ENCODE measurements at regions not wholly inside any gene's neighbourhood (a gene's known extent, or its start where the extent isn't known, plus 50 kb on each side); places are given as distances from the start of the nearest gene placed in this dataset.

DNA sequence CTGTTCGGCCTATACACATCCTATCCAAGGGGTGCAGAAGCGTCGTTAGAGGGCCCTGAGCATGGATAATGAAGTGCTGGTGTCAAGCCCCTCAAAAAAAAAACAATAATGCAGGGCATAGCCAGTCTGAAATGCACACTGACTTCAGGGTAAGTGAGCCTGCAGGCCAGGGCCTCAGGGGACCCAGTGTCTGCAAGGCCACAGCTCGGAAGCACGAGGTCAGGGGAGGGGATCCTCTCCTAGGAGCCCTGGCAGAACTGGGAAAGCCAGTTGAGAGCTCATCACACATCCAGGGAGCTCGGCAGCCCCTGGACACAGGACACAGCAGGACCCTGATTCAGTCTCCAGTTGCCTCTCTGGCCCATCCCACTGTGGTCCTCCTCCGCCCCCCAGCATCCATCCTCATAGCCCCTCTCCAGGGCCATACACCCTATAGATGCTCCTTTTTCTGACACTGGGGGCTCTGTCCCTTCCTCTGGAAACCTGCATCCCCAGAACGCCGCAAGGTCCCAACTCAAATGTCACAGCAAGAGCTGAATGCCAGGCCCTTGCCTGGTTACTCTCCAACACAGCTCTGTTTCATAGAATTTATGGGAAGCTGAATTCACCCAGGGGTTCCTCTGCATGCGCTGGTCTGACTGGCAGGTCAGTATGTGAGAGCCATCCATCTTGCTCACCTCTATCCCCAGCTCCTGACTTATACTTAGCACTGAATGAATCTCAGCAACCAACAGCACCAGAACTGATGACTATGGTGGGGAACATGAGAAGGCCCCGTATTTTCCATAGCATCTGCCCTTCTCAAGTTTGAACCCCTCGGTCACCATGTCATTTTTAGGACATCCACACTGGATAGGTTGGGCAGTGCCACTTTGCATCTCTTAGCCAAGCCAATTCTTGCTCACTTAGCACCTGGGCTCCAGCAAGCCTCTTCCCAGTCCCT, 717.0 kb upstream of the IGFBP3 start:
- Mint-ChIP-seq H3K27me3 (no peaks in the 10 kb centered on the region), H3K36me3 (ENCODE audit: low read depth) (no peaks in the 10 kb centered on the region), H3K9me3 (no peaks in the 10 kb centered on the region), H3K4me1 (no peaks in the 10 kb centered on the region), H3K27ac (no peak overlapping the region), H3K4me3 (no peak overlapping the region)
- POLR2A ChIA-PET = no interaction called here
- CTCF ChIA-PET = no interaction called here
- no peak for DNase-seq

DNA sequence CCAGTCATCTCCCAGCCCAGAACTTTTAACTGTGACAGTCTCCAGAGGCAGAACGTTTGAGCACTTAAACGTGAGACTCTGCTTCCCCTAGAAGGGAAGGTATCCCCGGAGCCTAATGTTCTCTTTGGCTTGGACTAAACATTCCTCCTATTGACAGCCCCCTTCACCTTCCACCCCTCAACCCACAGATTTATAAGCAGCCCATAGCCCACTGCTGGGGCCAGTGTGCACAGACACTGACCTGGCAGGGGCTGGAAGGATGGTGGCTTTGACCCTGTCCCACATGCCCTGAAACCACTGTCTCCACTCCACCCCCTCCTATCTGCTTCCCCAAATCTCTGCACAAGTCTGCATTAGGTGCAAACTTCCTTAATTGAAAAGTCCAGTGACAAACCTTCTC, 715.0 kb upstream of the IGFBP3 start:
- POLR2A ChIA-PET = no interaction called here
- Mint-ChIP-seq H3K27me3 (no peaks in the 10 kb centered on the region), H3K36me3 (ENCODE audit: low read depth) (no peaks in the 10 kb centered on the region), H3K4me3 (no peak overlapping the region), H3K4me1 (no peaks in the 10 kb centered on the region), H3K9me3 (no peaks in the 10 kb centered on the region), H3K27ac (no peak overlapping the region)
- DNase-seq = no peak
- CTCF ChIA-PET = no interaction called here

DNA sequence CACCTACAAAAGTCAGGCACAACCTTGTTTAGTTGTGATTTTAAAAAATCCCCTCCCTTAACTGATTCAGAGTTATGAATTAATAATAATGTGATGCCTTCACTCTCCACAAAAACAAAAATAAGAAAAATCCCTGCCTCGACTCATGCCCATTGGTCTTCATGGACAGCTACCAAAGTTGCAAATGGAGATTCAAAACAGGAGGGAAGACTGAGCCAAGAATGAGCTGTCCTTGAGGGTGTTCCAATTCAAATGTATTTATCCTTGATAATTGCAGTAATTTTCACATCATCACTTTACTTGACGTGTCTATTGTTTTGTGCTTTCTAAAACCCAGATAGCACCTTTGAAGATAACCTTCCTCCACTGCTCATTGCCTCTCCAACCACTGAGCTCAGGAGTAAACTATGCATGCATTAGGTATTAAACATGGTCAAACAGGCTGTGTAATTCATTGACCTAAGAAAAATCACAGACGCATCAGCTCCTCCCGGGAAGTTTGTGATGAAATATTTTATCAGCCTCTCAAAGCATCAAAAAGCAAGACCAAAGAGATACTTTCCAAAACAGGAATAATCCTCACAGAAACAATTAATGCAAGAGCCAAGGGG, 712.7 kb upstream of the IGFBP3 start:
- H3K4me3 Mint-ChIP-seq = no peak overlapping the region
- POLR2A ChIA-PET = no interaction called here
- no peaks in the 10 kb centered on the region for H3K4me1 Mint-ChIP-seq
- DNase-seq = no peak
- H3K27me3 Mint-ChIP-seq = no peaks in the 10 kb centered on the region
- H3K9me3 Mint-ChIP-seq = no peaks in the 10 kb centered on the region
- H3K27ac Mint-ChIP-seq = no peak overlapping the region
- CTCF ChIA-PET = no interaction called here
- H3K36me3 Mint-ChIP-seq (ENCODE audit: low read depth) = no peaks in the 10 kb centered on the region

DNA sequence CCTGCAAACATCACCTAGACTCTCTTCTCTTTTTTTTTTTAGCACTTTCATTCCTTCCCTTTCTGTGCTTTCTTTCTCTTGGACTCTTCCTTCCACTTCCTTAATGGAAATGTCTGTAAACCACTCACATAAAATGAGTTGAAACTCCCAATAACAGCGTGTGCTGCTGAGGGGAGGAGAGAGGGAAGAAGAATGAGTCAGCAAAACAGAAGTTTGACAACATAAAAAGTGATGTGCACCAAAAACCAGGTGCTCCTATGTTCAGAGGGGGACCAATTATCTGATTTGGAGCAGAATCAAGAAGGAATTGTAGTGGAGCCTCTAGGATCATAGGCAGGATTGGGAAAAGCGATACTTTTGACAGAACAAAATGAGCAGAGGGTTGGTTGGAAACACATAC, 712.1 kb upstream of the IGFBP3 start:
- Mint-ChIP-seq H3K4me3 (no peak overlapping the region), H3K9me3 (no peaks in the 10 kb centered on the region), H3K4me1 (no peaks in the 10 kb centered on the region), H3K36me3 (ENCODE audit: low read depth) (no peaks in the 10 kb centered on the region), H3K27ac (no peak overlapping the region), H3K27me3 (no peaks in the 10 kb centered on the region)
- DNase-seq = no peak
- POLR2A ChIA-PET = no interaction called here
- CTCF ChIA-PET = no interaction called here

DNA sequence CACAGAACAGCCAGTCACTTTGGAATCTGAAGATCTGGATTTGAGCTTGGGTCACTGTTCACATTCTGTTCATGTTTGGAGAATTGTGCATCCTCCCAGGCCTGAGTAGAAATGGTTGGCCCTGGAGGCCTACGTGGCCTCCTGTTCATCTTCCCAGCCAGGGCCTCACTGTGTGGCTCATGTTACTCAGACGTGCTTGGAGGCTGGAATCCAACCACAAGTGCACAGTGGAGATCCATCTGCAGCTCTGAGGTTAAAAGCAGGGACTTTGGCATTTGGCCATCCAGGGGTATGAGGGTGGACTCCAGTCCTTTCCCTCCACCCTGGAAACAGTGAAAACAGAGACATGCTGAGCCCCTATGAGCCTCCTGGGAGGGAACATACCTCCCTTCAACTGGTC, 709.0 kb upstream of the IGFBP3 start:
- DNase-seq = no peak
- Mint-ChIP-seq H3K4me1 (no peaks in the 10 kb centered on the region), H3K27ac (no peak overlapping the region), H3K27me3 (no peaks in the 10 kb centered on the region), H3K36me3 (ENCODE audit: low read depth) (no peaks in the 10 kb centered on the region), H3K9me3 (no peaks in the 10 kb centered on the region), H3K4me3 (no peak overlapping the region)
- ChIA-PET POLR2A (no interaction called here), CTCF (no interaction called here)

DNA sequence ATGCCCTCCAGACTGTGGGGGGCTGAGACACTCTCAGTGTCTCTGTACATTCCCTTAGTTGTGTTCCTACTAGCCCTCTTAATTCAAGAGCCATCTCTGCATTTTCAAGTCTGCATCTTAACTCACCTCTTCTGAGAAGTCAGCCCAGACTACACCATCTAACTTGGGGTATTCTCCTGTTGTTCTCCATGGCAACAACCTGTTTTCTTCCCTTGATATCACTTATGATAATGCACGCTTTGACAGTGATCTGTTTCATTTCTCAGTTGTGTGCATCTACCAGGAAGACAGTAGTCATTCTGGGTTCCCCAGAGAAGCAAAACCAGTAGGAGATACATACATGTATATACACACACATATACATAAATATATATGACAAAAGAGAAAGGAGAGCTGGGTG, 707.3 kb upstream of the IGFBP3 start:
- no peaks in the 10 kb centered on the region for H3K36me3 Mint-ChIP-seq (ENCODE audit: low read depth)
- H3K4me3 Mint-ChIP-seq = no peak overlapping the region
- POLR2A ChIA-PET = no interaction called here
- CTCF ChIA-PET = no interaction called here
- no peaks in the 10 kb centered on the region for H3K9me3 Mint-ChIP-seq
- no peak for DNase-seq
- H3K27me3 Mint-ChIP-seq = no peaks in the 10 kb centered on the region
- no peaks in the 10 kb centered on the region for H3K4me1 Mint-ChIP-seq
- H3K27ac Mint-ChIP-seq = no peak overlapping the region

DNA sequence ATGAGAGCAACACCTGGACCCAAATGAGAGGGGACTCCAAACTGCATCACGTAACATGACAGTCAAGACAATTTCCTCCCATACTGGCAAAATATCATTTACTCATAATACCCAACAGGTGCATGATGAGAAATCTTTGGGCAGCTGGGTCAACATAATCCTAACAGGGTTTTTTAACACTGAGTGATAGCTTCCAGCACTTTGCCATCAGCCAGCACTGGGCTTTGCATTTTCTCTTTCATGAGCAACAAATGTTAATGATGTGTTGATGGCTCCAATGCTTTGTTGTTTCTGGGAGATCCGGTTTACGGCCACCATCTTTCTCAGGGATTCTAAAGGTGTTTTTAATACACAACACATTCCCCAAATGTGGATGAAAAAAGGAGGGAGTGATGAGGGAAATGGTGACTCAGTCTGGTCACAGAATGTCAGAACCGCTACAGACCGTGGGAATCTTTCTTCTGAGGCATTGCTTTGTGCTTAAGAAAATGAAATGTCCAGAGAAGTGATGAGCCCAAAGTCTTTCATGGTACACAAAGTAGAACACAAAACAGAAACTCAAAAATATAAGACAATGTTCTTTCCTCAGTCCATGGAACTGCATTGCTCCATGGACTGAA, 705.7 kb upstream of the IGFBP3 start:
- DNase-seq = no peak
- ChIA-PET POLR2A (no interaction called here), CTCF (no interaction called here)
- Mint-ChIP-seq H3K27ac (no peak overlapping the region), H3K4me1 (no peaks in the 10 kb centered on the region), H3K27me3 (no peaks in the 10 kb centered on the region), H3K4me3 (no peak overlapping the region), H3K9me3 (no peaks in the 10 kb centered on the region), H3K36me3 (ENCODE audit: low read depth) (no peaks in the 10 kb centered on the region)

DNA sequence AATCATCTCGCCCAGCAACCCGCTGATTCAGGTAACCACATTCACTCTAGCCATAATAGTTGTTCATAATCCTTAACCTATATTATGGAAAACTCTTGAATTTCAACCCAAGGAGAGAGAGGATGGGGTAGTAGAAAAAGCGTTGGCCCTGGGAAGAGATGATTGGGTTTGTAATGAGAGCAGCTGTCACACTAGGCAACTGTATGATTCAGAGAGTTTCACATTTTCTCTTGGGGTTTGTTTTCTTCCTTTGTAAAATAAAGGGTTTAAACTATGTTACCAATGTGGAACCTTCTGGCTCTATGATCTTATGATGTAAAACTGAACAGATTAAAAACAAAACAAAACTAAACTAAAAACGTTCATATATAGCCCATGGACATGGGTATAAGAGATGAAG, 705.2 kb upstream of the IGFBP3 start:
- ChIA-PET CTCF (no interaction called here), POLR2A (no interaction called here)
- no peaks in the 10 kb centered on the region for H3K9me3 Mint-ChIP-seq

DNA sequence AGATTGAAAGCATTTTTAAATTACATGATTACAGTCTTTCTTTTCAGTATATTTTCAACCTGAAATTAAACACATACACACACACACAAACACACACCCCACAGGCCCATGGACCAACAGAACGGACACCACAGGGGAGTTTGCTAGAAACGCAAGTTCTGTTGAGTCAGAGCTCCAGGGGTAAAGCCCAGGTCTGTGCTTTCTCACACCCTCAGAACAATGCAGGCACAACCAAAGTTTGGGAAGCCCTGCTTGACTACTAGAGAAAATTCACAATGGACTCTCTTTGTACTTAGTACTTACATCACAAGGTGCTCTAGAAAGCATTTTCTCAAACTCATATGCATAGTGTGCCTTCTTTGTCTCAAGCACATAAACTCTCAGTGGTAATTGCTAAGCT, 704.0 kb upstream of the IGFBP3 start:
- no peaks in the 10 kb centered on the region for H3K9me3 Mint-ChIP-seq
- POLR2A ChIA-PET = no interaction called here

More for the DNA sequence above, 705.2 kb upstream of the IGFBP3 start:
- Mint-ChIP-seq H3K4me3 (no peak overlapping the region), H3K27ac (no peak overlapping the region), H3K27me3 (no peaks in the 10 kb centered on the region), H3K36me3 (ENCODE audit: low read depth) (no peaks in the 10 kb centered on the region), H3K4me1 (no peaks in the 10 kb centered on the region)
- no peak for DNase-seq

DNA sequence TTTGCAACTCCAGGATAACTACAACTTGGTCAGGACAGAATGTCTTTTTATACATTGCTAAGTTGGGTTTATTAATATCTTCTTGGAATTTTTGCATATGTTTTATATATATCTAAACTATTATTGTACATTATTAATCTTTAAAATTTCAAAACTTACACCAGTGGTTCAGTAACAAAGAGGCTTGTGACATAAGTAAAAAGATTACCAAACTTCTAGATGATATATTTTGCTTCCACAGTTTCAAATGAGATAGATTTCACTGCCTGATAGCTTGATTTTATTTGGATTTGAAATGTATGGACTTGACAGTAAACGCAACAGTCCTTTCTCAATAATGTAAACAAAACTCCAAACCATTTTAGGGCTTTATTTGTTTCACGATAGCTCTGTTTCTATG, 701.2 kb upstream of the IGFBP3 start:
- Mint-ChIP-seq H3K36me3 (ENCODE audit: low read depth) (no peaks in the 10 kb centered on the region), H3K9me3 (no peaks in the 10 kb centered on the region), H3K4me3 (no peak overlapping the region), H3K27me3 (no peaks in the 10 kb centered on the region), H3K27ac (no peak overlapping the region), H3K4me1 (no peaks in the 10 kb centered on the region)
- DNase-seq = no peak
- POLR2A ChIA-PET = no interaction called here
- CTCF ChIA-PET = no interaction called here

More for the DNA sequence above, 704.0 kb upstream of the IGFBP3 start:
- Mint-ChIP-seq H3K27ac (no peak overlapping the region), H3K36me3 (ENCODE audit: low read depth) (no peaks in the 10 kb centered on the region), H3K27me3 (no peaks in the 10 kb centered on the region), H3K4me3 (no peak overlapping the region), H3K4me1 (no peaks in the 10 kb centered on the region)
- no peak for DNase-seq
- CTCF ChIA-PET = interaction anchor here (0.7 kb wide), 1 partner anchor 714 kb away, joined by 3 read pairs; no protein-coding TSS in a partner anchor

DNA sequence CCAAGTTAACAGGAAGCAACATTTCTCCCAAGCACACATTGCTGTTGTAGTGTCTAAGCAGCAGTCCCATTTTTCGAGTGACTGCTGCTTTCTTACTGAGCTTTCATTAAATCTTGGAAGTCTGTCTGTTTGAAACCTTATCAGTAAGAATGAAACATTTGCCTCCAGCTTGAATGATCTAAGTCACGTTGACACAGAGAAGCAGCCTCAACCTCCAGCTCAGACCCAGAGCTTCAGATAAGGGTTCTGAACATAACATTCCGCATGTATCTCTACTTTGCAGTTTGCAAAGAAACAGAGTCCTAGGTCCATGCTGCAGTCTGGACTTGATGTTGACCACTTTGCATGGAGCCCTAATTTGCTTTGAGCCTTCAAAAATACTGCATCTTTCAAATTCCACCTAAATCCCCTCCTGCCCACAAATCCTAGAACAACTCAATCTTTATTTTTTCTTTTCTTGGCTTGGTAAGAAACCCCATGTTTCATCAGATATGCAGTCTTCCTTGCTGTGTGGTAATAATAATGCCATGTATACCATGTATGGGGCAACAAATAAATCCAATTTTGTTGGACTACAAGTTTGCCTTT, 698.7 kb upstream of the IGFBP3 start:
- Mint-ChIP-seq H3K4me3 (no peak overlapping the region), H3K36me3 (ENCODE audit: low read depth) (no peaks in the 10 kb centered on the region), H3K9me3 (no peaks in the 10 kb centered on the region), H3K4me1 (no peaks in the 10 kb centered on the region), H3K27ac (no peak overlapping the region), H3K27me3 (no peaks in the 10 kb centered on the region)
- POLR2A ChIA-PET = no interaction called here
- CTCF ChIA-PET = interaction anchor here (0.6 kb wide), 1 partner anchor 40 kb away, joined by 3 read pairs; no protein-coding TSS in a partner anchor
- no peak for DNase-seq

DNA sequence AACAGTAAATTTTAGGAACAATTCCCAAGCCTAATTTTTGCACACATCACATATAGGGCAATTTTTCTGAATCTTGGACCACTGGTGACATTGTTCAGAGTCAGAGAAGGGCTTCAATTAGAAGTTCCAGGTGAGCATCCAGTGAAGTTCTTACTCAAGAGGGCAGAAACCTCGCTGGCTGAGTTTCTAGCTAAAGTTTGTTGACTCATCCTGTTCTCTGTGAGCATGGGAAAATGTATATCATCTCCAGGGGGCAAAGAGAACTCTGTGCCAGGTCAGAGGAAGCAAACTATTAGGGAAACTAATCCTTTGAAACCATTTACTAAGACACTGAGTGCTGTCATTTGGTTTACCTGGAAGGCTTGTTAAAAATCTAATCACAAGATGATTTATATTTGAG, 695.6 kb upstream of the IGFBP3 start:
- H3K36me3 Mint-ChIP-seq (ENCODE audit: low read depth) = no peaks in the 10 kb centered on the region
- no peaks in the 10 kb centered on the region for H3K27me3 Mint-ChIP-seq
- no peak for DNase-seq
- H3K4me1 Mint-ChIP-seq = no peaks in the 10 kb centered on the region
- no peak overlapping the region for H3K4me3 Mint-ChIP-seq
- H3K9me3 Mint-ChIP-seq = no peaks in the 10 kb centered on the region
- POLR2A ChIA-PET = no interaction called here
- H3K27ac Mint-ChIP-seq = no peak overlapping the region
- CTCF ChIA-PET = no interaction called here

DNA sequence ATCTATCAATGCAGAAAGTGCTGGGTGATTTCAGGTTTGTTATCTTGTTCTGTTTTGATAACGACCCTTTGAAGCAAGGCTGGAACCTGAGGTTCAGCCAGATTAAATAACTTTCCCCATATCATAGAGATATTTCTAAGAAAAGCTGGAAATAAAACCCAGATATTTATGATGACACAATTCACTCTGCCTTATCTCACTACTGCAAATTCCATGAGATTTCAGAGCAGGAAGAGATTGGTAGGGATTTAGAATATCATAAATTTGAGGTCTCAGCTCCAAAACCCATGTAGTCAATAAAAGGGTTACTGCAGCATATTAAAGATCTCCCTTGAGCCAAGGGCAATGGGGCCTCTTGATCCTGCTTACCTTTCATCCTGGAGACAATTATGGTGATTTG, 692.5 kb upstream of the IGFBP3 start:
- Mint-ChIP-seq H3K4me3 (no peak overlapping the region), H3K4me1 (no peaks in the 10 kb centered on the region), H3K27ac (no peak overlapping the region), H3K27me3 (no peaks in the 10 kb centered on the region), H3K9me3 (no peaks in the 10 kb centered on the region), H3K36me3 (ENCODE audit: low read depth) (no peaks in the 10 kb centered on the region)
- DNase-seq = no peak
- CTCF ChIA-PET = no interaction called here
- POLR2A ChIA-PET = no interaction called here

Data from activated CD4-positive, alpha-beta T cell treated with anti-CD3 and anti-CD28 coated beads, Interleukin-2, amount 10 ng/mL, durations not matched to agents 7 days and 5 days (primary cell).